ENCODE measurements at regions not wholly inside any gene's neighbourhood (a gene's known extent, or its start where the extent isn't known, plus 50 kb on each side); places are given as distances from the start of the nearest gene placed in this dataset.

DNA sequence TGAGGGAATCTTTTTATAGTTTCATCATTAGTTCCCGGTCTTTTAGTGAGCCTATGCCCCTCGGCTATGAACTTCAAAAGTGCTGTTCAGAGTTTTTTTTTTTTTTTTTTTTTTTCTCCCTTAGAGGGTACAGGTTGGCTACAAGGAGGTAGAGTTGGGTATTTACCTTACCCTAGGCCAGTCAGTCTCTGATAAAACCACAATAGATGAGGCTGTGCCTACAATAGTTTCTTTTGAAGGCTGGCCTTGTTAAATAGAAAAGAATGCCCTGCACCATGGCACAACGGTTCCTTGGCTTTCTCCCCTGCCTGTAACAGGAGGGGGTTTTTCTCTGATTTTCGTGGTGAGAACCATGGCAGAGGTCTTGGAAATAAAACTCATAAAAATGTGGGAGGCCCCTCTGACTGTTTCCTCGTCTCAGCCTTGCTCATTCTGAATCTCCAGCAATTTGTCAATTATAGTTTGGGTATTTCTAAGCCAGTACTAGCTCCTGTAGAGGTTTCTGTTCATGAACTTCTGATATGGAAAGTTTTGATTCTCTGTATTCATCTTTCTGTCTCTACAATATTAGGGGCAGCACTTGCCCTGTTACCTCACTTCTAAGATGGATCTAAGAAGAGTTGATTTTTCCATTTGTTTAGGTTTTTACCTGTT, 152.0 kb downstream of the MTRR start:
- H3K4me3 ChIP-seq (ENCODE audit: insufficient read depth, low read length, poor library complexity, severe bottlenecking): no peak overlapping the region
- no peaks in the 10 kb centered on the region for H4K20me1 ChIP-seq (ENCODE audit: low read depth, low read length)
- H2AFZ ChIP-seq (ENCODE audit: low read depth, low read length, severe bottlenecking): no peak overlapping the region
- H3K27me3 ChIP-seq (ENCODE audit: low read length): no peaks in the 10 kb centered on the region
- H3K79me2 ChIP-seq (ENCODE audit: insufficient read depth, low read length): no peaks in the 10 kb centered on the region
- no peaks in the 10 kb centered on the region for H3K36me3 ChIP-seq (ENCODE audit: low read length)
- no peak overlapping the region for H3K9ac ChIP-seq (ENCODE audit: low read length)
- H3K9me2 ChIP-seq (replicated peaks; ENCODE audit: insufficient read depth, low read length): no peaks in the 10 kb centered on the region
- H3K4me2 ChIP-seq (ENCODE audit: low read depth, low read length, poor library complexity, severe bottlenecking): no peak overlapping the region
- no peak overlapping the region for H3K27ac ChIP-seq (ENCODE audit: low read depth, low read length)
- TF ChIP-seq, protein P1, sequence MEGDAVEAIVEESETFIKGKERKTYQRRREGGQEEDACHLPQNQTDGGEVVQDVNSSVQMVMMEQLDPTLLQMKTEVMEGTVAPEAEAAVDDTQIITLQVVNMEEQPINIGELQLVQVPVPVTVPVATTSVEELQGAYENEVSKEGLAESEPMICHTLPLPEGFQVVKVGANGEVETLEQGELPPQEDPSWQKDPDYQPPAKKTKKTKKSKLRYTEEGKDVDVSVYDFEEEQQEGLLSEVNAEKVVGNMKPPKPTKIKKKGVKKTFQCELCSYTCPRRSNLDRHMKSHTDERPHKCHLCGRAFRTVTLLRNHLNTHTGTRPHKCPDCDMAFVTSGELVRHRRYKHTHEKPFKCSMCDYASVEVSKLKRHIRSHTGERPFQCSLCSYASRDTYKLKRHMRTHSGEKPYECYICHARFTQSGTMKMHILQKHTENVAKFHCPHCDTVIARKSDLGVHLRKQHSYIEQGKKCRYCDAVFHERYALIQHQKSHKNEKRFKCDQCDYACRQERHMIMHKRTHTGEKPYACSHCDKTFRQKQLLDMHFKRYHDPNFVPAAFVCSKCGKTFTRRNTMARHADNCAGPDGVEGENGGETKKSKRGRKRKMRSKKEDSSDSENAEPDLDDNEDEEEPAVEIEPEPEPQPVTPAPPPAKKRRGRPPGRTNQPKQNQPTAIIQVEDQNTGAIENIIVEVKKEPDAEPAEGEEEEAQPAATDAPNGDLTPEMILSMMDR (IDR thresholded peaks at IDR 0.05; ENCODE audit: insufficient read depth, low read length, poor library complexity, severe bottlenecking): no peak
- no peak for TF ChIP-seq EZH2phosphoT487 (conservative IDR thresholded peaks at IDR 0.05; ENCODE audit: low read length)
- H3K9me3 ChIP-seq (ENCODE audit: insufficient read depth, low read length): no peaks in the 10 kb centered on the region
- no peaks in the 10 kb centered on the region for H3F3A ChIP-seq (ENCODE audit: insufficient read depth)

DNA sequence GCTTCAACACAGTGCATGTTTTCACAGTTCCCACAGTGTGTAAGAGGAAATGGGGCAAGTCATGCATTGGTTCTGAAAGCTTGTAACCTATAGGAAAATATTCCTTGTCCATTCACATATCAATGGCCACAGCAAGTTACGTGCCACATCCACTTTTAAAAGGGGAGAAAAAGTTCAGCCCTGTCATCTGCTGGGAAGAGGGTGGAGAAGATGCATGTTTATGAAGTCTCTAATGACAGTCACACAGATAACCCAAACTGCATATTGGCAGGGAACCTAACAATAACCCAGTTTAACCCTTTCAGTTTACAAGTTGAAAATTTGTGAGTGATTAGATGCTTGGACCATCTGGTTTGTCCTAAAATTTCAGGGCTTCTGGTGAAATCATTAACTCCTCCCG, 159.3 kb downstream of the MTRR start:
- H3K79me2 ChIP-seq (ENCODE audit: insufficient read depth, low read length): no peaks in the 10 kb centered on the region
- no peak overlapping the region for H3K9ac ChIP-seq (ENCODE audit: low read length)
- no peaks in the 10 kb centered on the region for H4K20me1 ChIP-seq (ENCODE audit: low read depth, low read length)
- no peaks in the 10 kb centered on the region for H3K27me3 ChIP-seq (ENCODE audit: low read length)
- H3K4me3 ChIP-seq (ENCODE audit: insufficient read depth, low read length, poor library complexity, severe bottlenecking): no peak overlapping the region
- no peak overlapping the region for H2AFZ ChIP-seq (ENCODE audit: low read depth, low read length, severe bottlenecking)
- no peak overlapping the region for H3K4me2 ChIP-seq (ENCODE audit: low read depth, low read length, poor library complexity, severe bottlenecking)
- H3K9me3 ChIP-seq (ENCODE audit: insufficient read depth, low read length): no peaks in the 10 kb centered on the region
- TF ChIP-seq, protein P1 (IDR thresholded peaks at IDR 0.05; ENCODE audit: insufficient read depth, low read length, poor library complexity, severe bottlenecking): no peak
- no peak for TF ChIP-seq EZH2phosphoT487 (conservative IDR thresholded peaks at IDR 0.05; ENCODE audit: low read length)
- no peaks in the 10 kb centered on the region for H3F3A ChIP-seq (ENCODE audit: insufficient read depth)
- H3K27ac ChIP-seq (ENCODE audit: low read depth, low read length): no peak overlapping the region
- H3K36me3 ChIP-seq (ENCODE audit: low read length): no peaks in the 10 kb centered on the region
- no peaks in the 10 kb centered on the region for H3K9me2 ChIP-seq (replicated peaks; ENCODE audit: insufficient read depth, low read length)

DNA sequence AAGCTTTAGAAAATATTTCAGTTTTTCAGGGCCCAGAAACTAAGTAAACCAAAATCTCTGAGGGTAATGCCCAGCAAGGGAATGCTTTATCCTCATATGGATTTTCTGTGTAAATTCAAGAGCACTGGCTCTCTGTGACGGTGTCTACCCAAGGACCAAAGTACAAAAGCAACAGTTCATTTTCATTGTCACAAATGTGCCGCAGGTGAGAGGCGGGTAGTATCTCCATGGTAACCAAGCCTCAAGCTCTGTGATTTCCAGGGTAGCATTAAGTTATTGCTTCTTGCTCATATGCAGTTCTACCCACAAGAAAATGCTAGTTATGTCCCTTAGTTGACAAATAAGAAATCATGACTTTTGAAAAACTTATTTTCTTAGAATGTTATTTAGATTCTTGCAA, 164.3 kb downstream of the MTRR start:
- Histone ChIP-seq H3K4me2 (ENCODE audit: low read depth, low read length, poor library complexity, severe bottlenecking) (no peak overlapping the region), H3K4me3 (ENCODE audit: insufficient read depth, low read length, poor library complexity, severe bottlenecking) (no peak overlapping the region), H3F3A (ENCODE audit: insufficient read depth) (no peaks in the 10 kb centered on the region), H3K9me2 (replicated peaks; ENCODE audit: insufficient read depth, low read length) (no peaks in the 10 kb centered on the region), H3K9ac (ENCODE audit: low read length) (no peak overlapping the region), H4K20me1 (ENCODE audit: low read depth, low read length) (no peaks in the 10 kb centered on the region), H3K27ac (ENCODE audit: low read depth, low read length) (no peak overlapping the region), H3K36me3 (ENCODE audit: low read length) (no peaks in the 10 kb centered on the region), H3K79me2 (ENCODE audit: insufficient read depth, low read length) (no peaks in the 10 kb centered on the region), H2AFZ (ENCODE audit: low read depth, low read length, severe bottlenecking) (no peak overlapping the region), H3K27me3 (ENCODE audit: low read length) (no peaks in the 10 kb centered on the region), H3K9me3 (ENCODE audit: insufficient read depth, low read length) (no peaks in the 10 kb centered on the region)
- TF ChIP-seq, protein P1 (IDR thresholded peaks at IDR 0.05; ENCODE audit: insufficient read depth, low read length, poor library complexity, severe bottlenecking): no peak
- TF ChIP-seq EZH2phosphoT487 (conservative IDR thresholded peaks at IDR 0.05; ENCODE audit: low read length): no peak
